Keratinocyte (primary cell): ENCODE measurements at regions not wholly inside any gene's neighbourhood (a gene's known extent, or its start where the extent isn't known, plus 50 kb on each side); places are given as distances from the start of the nearest gene placed in this dataset.

Source experiments
- EZH2 ChIP-seq: IDR thresholded peaks from one replicate; pipeline ENCODE4 v1.6.1; 2012; ENCODE audit warnings: inconsistent platforms, mild to moderate bottlenecking, low read length, moderate library complexity
- TF ChIP-seq, protein P1 (sequence below), 3 experiments: IDR thresholded peaks in 1 of 3; conservative IDR thresholded peaks in 1 of 3; optimal IDR thresholded peaks in 1 of 3; 2 replicates in 2 of 3; 3 replicates in 1 of 3; pipeline versions ENCODE3 to v1.5.1; 2011; ENCODE audit warnings: low read length in 3 of 3, mild to moderate bottlenecking in 3 of 3, moderate library complexity in 2 of 3, control low read depth in 1 of 3, inconsistent platforms in 1 of 3; ENCODE audit not compliant: insufficient read depth in 2 of 3; ENCODE audit errors: extremely low read depth in 1 of 3

DNA sequence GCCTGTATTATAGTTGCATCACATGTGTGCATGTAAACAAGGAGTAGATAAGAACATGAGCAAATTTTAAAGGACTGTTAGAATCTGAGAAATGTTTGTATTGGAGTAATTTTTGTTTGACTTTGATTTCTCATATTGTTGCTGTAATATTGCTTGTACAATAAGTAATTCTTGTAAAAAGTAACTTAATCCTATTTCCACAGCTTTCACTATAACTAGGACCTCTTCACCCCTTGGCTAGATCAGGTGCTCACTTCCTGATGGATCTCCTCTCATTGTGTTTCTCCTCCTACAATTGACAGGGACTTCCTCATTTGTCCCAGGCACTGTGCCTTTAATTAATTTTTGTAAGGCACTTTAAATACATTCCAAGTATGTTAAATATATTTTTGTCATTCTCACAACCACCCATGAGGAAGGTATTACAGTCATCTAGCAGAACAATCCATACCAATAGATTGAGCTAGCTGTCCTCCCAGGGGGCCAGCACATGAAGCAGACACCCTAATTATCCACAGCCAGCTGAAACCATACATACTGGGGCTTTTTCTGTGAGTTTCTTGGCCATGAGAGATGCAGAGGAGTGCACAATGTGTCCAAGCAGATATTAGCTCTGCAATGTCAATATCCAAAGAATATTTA, 359.5 kb upstream of the ACVR2A start:
- TF ChIP-seq, protein P1, sequence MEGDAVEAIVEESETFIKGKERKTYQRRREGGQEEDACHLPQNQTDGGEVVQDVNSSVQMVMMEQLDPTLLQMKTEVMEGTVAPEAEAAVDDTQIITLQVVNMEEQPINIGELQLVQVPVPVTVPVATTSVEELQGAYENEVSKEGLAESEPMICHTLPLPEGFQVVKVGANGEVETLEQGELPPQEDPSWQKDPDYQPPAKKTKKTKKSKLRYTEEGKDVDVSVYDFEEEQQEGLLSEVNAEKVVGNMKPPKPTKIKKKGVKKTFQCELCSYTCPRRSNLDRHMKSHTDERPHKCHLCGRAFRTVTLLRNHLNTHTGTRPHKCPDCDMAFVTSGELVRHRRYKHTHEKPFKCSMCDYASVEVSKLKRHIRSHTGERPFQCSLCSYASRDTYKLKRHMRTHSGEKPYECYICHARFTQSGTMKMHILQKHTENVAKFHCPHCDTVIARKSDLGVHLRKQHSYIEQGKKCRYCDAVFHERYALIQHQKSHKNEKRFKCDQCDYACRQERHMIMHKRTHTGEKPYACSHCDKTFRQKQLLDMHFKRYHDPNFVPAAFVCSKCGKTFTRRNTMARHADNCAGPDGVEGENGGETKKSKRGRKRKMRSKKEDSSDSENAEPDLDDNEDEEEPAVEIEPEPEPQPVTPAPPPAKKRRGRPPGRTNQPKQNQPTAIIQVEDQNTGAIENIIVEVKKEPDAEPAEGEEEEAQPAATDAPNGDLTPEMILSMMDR (optimal IDR thresholded peaks at IDR 0.05 in 1 of 3, IDR thresholded peaks at IDR 0.05 in 1 of 3, conservative IDR thresholded peaks at IDR 0.05 in 1 of 3; ENCODE audit: extremely low read depth in 1 of 3, insufficient read depth in 2 of 3, low read length in 3 of 3): no peak
- no peak for TF ChIP-seq EZH2
